NT2/D1 (cell line): ENCODE measurements at regions not wholly inside any gene's neighbourhood (a gene's known extent, or its start where the extent isn't known, plus 50 kb on each side); places are given as distances from the start of the nearest gene placed in this dataset.

Experiments used
- YY1 ChIP-seq: IDR thresholded peaks from 2 replicates; pipeline ENCODE4 v1.6.1; 2011; ENCODE audit not compliant: insufficient read length, insufficient read depth
- ZNF274 ChIP-seq: IDR thresholded peaks from 2 replicates; pipeline ENCODE4 v1.6.1; 2011; ENCODE audit warnings: mild to moderate bottlenecking, low read depth, low read length

DNA sequence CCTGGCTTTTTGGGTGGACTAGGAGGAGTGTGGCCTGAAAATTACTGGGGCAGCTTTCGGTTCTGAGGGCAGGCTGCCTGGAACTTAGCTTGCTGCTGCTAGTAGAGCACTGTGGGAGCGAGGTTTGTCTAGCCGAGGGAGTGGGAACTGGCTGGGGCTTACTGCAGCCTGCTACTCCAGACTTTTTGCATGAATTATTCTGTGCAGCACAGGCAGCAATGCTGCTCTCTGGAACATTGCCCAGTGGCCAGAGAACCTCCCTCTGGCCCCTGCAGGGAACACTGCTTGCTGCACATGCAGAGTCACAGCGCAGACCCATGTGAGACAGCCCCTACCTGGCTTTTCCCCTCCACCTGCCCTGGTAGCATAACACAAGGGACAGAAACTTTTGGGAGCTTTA lies 263.9 kb upstream of the SLITRK2 start:
- TF ChIP-seq YY1 (no peak), ZNF274 (no peak)
